ENCODE measurements at regions not wholly inside any gene's neighbourhood (a gene's known extent, or its start where the extent isn't known, plus 50 kb on each side); places are given as distances from the start of the nearest gene placed in this dataset.

GRCh38 chr15:93882141-93882540, 349.2 kb upstream of the MCTP2 start:
- TF ChIP-seq, protein P1, sequence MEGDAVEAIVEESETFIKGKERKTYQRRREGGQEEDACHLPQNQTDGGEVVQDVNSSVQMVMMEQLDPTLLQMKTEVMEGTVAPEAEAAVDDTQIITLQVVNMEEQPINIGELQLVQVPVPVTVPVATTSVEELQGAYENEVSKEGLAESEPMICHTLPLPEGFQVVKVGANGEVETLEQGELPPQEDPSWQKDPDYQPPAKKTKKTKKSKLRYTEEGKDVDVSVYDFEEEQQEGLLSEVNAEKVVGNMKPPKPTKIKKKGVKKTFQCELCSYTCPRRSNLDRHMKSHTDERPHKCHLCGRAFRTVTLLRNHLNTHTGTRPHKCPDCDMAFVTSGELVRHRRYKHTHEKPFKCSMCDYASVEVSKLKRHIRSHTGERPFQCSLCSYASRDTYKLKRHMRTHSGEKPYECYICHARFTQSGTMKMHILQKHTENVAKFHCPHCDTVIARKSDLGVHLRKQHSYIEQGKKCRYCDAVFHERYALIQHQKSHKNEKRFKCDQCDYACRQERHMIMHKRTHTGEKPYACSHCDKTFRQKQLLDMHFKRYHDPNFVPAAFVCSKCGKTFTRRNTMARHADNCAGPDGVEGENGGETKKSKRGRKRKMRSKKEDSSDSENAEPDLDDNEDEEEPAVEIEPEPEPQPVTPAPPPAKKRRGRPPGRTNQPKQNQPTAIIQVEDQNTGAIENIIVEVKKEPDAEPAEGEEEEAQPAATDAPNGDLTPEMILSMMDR (IDR thresholded peaks at IDR 0.05): no peak
- TF ChIP-seq POLR2A (IDR thresholded peaks at IDR 0.05): no peak
